Liver (tissue), 7 donors: ENCODE measurements at regions not wholly inside any gene's neighbourhood (a gene's known extent, or its start where the extent isn't known, plus 50 kb on each side); places are given as distances from the start of the nearest gene placed in this dataset.

ENCODE experiments used
- DNase-seq: peaks from one replicate; pipeline ENCODE4 v3.0.0-alpha.2; 2017; ENCODE audit warnings: low spot score
- H3K27ac ChIP-seq, 2 donors: one replicate each; pipeline ENCODE4 v1.7.0; 2013; ENCODE audit warnings: inconsistent platforms in 2 of 2, low read length in 2 of 2, control low read depth in 1 of 2, low read depth in 1 of 2, mild to moderate bottlenecking in 1 of 2
- H3K27me3 ChIP-seq, 4 donors: one replicate each; pipeline versions ENCODE4 v1.6.1 to v1.7.0; 2013; ENCODE audit warnings: low read length in 3 of 4, inconsistent platforms in 1 of 4, mild to moderate bottlenecking in 1 of 4, moderate library complexity in 1 of 4; ENCODE audit not compliant: control insufficient read depth in 4 of 4, insufficient read depth in 4 of 4
- H3K36me3 ChIP-seq, 4 donors: one replicate each; pipeline versions ENCODE4 v1.6.1 to v1.7.0; 2013; ENCODE audit warnings: low read length in 3 of 4, mild to moderate bottlenecking in 3 of 4, low read depth in 1 of 4, moderate library complexity in 1 of 4; ENCODE audit not compliant: control insufficient read depth in 4 of 4, insufficient read depth in 3 of 4
- H3K4me1 ChIP-seq, 4 donors: one replicate each; pipeline versions ENCODE4 v1.6.1 to v1.7.0; 2013; ENCODE audit warnings: low read length in 3 of 4, mild to moderate bottlenecking in 3 of 4, moderate library complexity in 1 of 4; ENCODE audit not compliant: control insufficient read depth in 4 of 4, insufficient read depth in 4 of 4
- H3K4me3 ChIP-seq, 3 donors: one replicate each; pipeline versions ENCODE4 v1.6.1 to v1.7.0; 2013; ENCODE audit warnings: low read length in 3 of 3, control low read depth in 1 of 3, low read depth in 1 of 3, mild to moderate bottlenecking in 1 of 3
- H3K9ac ChIP-seq, 2 donors: one replicate each; pipeline ENCODE4 v1.7.0; 2013; ENCODE audit warnings: low read length in 2 of 2, mild to moderate bottlenecking in 2 of 2, moderate library complexity in 2 of 2, control low read depth in 1 of 2, low read depth in 1 of 2
- H3K9me3 ChIP-seq, 4 donors: one replicate each; pipeline versions ENCODE4 v1.6.1 to v1.7.0; 2013; ENCODE audit warnings: low read length in 3 of 4; ENCODE audit not compliant: control insufficient read depth in 4 of 4
- EGR1 ChIP-seq, 2 donors: IDR thresholded peaks; 2 replicates each; pipeline ENCODE4 v1.6.1; 2016 to 2018; ENCODE audit warnings: antibody characterized with exemption in 2 of 2, low read depth in 2 of 2
- FOXA1 ChIP-seq: IDR thresholded peaks from 2 replicates; pipeline ENCODE4 v1.6.1; 2016; ENCODE audit warnings: antibody characterized with exemption
- HNF4A ChIP-seq, 2 donors: conservative IDR thresholded peaks; 2 replicates each; pipeline ENCODE4 v1.6.1; 2016; ENCODE audit warnings: antibody characterized with exemption in 2 of 2, mild to moderate bottlenecking in 2 of 2
- HNF4G ChIP-seq: IDR thresholded peaks from 2 replicates; pipeline ENCODE4 v1.6.1; 2016; ENCODE audit warnings: antibody characterized with exemption
- NR2F2 ChIP-seq: IDR thresholded peaks from 2 replicates; pipeline ENCODE4 v1.6.1; 2016; ENCODE audit warnings: antibody characterized with exemption
- RAD21 ChIP-seq, 2 donors: IDR thresholded peaks; 2 replicates each; pipeline ENCODE4 v1.6.1; 2016; ENCODE audit warnings: antibody characterized with exemption in 2 of 2, mild to moderate bottlenecking in 2 of 2
- REST ChIP-seq: IDR thresholded peaks from 2 replicates; pipeline ENCODE4 v1.6.1; 2016; ENCODE audit warnings: antibody characterized with exemption, mild to moderate bottlenecking
- RXRA ChIP-seq, 2 donors: IDR thresholded peaks; 2 replicates each; pipeline ENCODE4 v1.6.1; 2017 to 2018; ENCODE audit warnings: antibody characterized with exemption in 2 of 2, mild to moderate bottlenecking in 1 of 2
- TAF1 ChIP-seq: conservative IDR thresholded peaks from 2 replicates; pipeline ENCODE4 v1.6.1; 2016; ENCODE audit warnings: antibody characterized with exemption, mild to moderate bottlenecking
- ZBTB33 ChIP-seq: IDR thresholded peaks from 2 replicates; pipeline ENCODE4 v1.6.1; 2016; ENCODE audit warnings: antibody characterized with exemption
- WGBS: extraction: QIAGEN DNeasy Blood & Tissue Kit; methylation state at CpG from one replicate; pipeline ENCODE4 v1.1.7; 2013; 5-methylcytosine and 5-hydroxymethylcytosine counted together
- donor health status: healthy.
- donor health status: healthy.
- donor health status: healthy.
- donor health status: healthy.

DNA sequence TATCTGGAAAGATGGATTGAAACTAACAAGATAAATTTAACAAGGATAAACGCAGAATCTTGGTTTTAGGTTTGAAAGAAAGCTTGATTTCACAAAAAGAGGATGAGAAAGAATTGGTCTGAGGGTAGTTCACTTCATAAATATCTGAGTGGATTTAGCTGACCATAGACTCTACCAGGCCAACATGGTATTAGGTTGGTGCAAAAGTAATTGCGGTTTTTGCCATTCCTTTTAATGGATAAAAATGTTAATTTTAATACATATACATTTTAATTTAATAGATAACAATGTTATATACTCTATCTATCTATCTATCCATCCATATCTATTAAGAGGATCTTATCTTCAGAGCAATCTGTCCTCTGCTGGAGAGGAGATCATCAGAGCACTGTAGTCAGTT lies 70.2 kb upstream of the PLXNA2 start:
- WGBS: 86% methylated on average over 2 of the region's 2 CpGs
- H3K27ac ChIP-seq: no peak overlapping the region
- H3K4me3 ChIP-seq: no peak overlapping the region
- H3K4me1 ChIP-seq: no peaks in the 10 kb centered on the region
- TF ChIP-seq EGR1 (IDR thresholded peaks at IDR 0.05; ENCODE audit: low read depth in 2 of 2): no peak
- TF ChIP-seq RAD21 (IDR thresholded peaks at IDR 0.05): no peak
- no peaks in the 10 kb centered on the region for H3K27me3 ChIP-seq
- DNase-seq: no peak
- no peak overlapping the region for H3K9ac ChIP-seq
- no peaks in the 10 kb centered on the region for H3K9me3 ChIP-seq
- no peaks in the 10 kb centered on the region for H3K36me3 ChIP-seq

GRCh38 chr1:208318150-208318734 lies 74.1 kb upstream of the PLXNA2 start:
- Histone ChIP-seq H3K27me3 (no peaks in the 10 kb centered on the region), H3K4me1 (no peaks in the 10 kb centered on the region), H3K9me3 (no peaks in the 10 kb centered on the region), H3K36me3 (no peaks in the 10 kb centered on the region), H3K27ac (no peak overlapping the region), H3K4me3 (no peak overlapping the region), H3K9ac (no peak overlapping the region)
- DNase-seq: no peak
- 87% methylated on average over 2 of the region's 2 CpGs for WGBS
- no peak for TF ChIP-seq ZBTB33
- TF ChIP-seq HNF4G: no peak
- TF ChIP-seq HNF4A (conservative IDR thresholded peaks at IDR 0.05): no peak
- no peak for TF ChIP-seq FOXA1
- no peak for TF ChIP-seq RXRA (IDR thresholded peaks at IDR 0.05)
- no peak for TF ChIP-seq NR2F2
- no peak for TF ChIP-seq REST
- TF ChIP-seq EGR1 (IDR thresholded peaks at IDR 0.05; ENCODE audit: low read depth in 2 of 2): no peak
- no peak for TF ChIP-seq RAD21 (IDR thresholded peaks at IDR 0.05)
- no peak for TF ChIP-seq TAF1

DNA sequence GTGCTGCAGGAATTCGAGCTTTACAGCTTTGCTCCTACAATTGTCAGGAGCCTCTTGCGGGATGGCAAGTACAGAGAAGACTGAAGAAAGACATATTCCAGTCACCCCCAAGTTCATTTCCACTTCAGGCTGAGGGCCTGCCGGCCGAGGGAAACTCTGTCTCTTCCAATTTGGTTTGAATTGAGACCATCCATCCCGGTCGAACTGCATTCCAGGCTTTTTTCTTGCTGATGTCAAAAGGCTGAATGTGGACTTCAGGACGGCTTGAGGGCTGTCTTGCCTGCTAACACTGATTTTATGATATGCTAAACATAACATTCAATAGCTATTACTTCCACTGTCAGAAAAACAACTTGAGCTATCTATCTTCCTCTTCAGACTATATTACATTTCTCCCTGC lies 79.8 kb upstream of the PLXNA2 start:
- Histone ChIP-seq H3K36me3 (no peaks in the 10 kb centered on the region), H3K4me1 (no peaks in the 10 kb centered on the region), H3K9me3 (no peaks in the 10 kb centered on the region), H3K27ac (no peak overlapping the region), H3K4me3 (no peak overlapping the region), H3K27me3 (no peaks in the 10 kb centered on the region), H3K9ac (no peak overlapping the region)
- DNase-seq: no peak
- 84% methylated on average over 7 of the region's 7 CpGs for WGBS
- TF ChIP-seq ZBTB33: no peak
